Gastrocnemius medialis (tissue), 4 donors: ENCODE measurements at regions not wholly inside any gene's neighbourhood (a gene's known extent, or its start where the extent isn't known, plus 50 kb on each side); places are given as distances from the start of the nearest gene placed in this dataset.

Experiments
- ATAC-seq, 2 donors: fragments of 150-250 bp; one replicate each; pipeline ENCODE4 v1.9.1; 2016
- DNase-seq, 2 donors: peaks; one replicate each; pipeline ENCODE4 v3.0.0-alpha.2; 2019
- H3K27ac ChIP-seq, 4 donors: fragments of 200-600 bp; sonication (generic); 1 replicate in 1 of 4; 2 replicates in 3 of 4; pipeline ENCODE4 v1.5.1; 2016 to 2018; ENCODE audit warnings: mild to moderate bottlenecking in 2 of 4, moderate library complexity in 1 of 4
- H3K27me3 ChIP-seq, 3 donors: fragments of 200-600 bp; sonication (generic) in 2 of 3; 1 replicate in 1 of 3; 2 replicates in 2 of 3; pipeline versions ENCODE4 v1.5.1 to v1.6.0; 2016 to 2019; ENCODE audit warnings: mild to moderate bottlenecking in 1 of 3, moderate library complexity in 1 of 3
- H3K36me3 ChIP-seq, 2 donors: fragments of 200-600 bp; sonication (generic) in 1 of 2; one replicate each; pipeline ENCODE4 v1.5.1; 2017 to 2018
- H3K4me1 ChIP-seq, 2 donors: fragments of 200-600 bp; sonication (generic) in 1 of 2; one replicate each; pipeline ENCODE4 v1.5.1; 2016 to 2017; ENCODE audit warnings: mild to moderate bottlenecking in 2 of 2
- H3K4me3 ChIP-seq, 4 donors: fragments of 200-600 bp; sonication (generic) in 3 of 4; 1 replicate in 1 of 4; 2 replicates in 3 of 4; pipeline ENCODE4 v1.5.1; 2016 to 2019; ENCODE audit warnings: mild to moderate bottlenecking in 2 of 4
- H3K9me3 ChIP-seq, 3 donors: fragments of 200-600 bp; sonication (generic) in 2 of 3; 1 replicate in 1 of 3; 2 replicates in 2 of 3; pipeline ENCODE4 v1.5.1; 2016 to 2019
- POLR2A ChIP-seq, 2 donors: fragments of 450-650 bp; IDR thresholded peaks; one replicate each; pipeline ENCODE4 v1.6.1; 2017; ENCODE audit warnings: antibody characterized with exemption in 2 of 2, mild to moderate bottlenecking in 2 of 2, moderate library complexity in 2 of 2
- in situ Hi-C, 4 donors: fragments of 200-750 bp; cut with MboI; loops; one replicate each; pipeline versions ENCODE4 v1.15.0 to v1.8.0; 2017; ENCODE audit warnings: low sequenced_read_pairs in 4 of 4
- intact Hi-C: fragments of 100-400 bp; cut with DNase I; formaldehyde crosslinking; loops from one replicate; pipeline ENCODE4 v1.15.1; 2023; ENCODE audit warnings: low total_unique reads
- TF ChIP-seq, protein P1 (sequence below), 5 experiments: fragments of 450-650 bp in 3 of 5; fragments of 200-600 bp in 2 of 5; sonication (generic) in 2 of 5; IDR thresholded peaks in 4 of 5; conservative IDR thresholded peaks in 1 of 5; 1 replicate in 4 of 5; 2 replicates in 1 of 5; pipeline ENCODE4 v1.5.1; 2016 to 2019; ENCODE audit warnings: antibody characterized with exemption in 5 of 5, mild to moderate bottlenecking in 3 of 5, moderate library complexity in 3 of 5

DNA sequence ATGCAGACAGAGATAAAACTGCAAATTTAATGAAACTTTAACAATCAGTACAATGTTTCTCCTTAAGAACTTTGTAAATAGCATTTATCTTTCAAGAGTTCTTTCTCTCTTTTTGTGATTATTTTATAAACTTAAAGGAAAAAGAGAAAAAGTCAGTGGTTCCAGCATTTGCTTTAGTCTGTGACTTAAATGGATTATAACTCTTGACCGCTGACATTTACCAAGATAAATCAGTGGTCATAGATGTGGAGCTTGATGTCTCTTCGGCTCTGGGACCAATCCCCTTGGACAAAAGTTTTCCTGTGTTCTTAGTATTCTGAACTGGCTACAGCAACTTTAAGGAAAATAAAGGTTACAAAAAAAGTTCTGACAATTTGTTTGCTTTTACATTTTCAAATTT is 162.6 kb downstream of the TM9SF2 start:
- intact Hi-C loops = no loop called here
- no peaks in the 10 kb centered on the region for H3K4me1 ChIP-seq
- H3K27ac ChIP-seq = no peak overlapping the region
- TF ChIP-seq POLR2A (IDR thresholded peaks at IDR 0.05) = no peak
- TF ChIP-seq, protein P1, sequence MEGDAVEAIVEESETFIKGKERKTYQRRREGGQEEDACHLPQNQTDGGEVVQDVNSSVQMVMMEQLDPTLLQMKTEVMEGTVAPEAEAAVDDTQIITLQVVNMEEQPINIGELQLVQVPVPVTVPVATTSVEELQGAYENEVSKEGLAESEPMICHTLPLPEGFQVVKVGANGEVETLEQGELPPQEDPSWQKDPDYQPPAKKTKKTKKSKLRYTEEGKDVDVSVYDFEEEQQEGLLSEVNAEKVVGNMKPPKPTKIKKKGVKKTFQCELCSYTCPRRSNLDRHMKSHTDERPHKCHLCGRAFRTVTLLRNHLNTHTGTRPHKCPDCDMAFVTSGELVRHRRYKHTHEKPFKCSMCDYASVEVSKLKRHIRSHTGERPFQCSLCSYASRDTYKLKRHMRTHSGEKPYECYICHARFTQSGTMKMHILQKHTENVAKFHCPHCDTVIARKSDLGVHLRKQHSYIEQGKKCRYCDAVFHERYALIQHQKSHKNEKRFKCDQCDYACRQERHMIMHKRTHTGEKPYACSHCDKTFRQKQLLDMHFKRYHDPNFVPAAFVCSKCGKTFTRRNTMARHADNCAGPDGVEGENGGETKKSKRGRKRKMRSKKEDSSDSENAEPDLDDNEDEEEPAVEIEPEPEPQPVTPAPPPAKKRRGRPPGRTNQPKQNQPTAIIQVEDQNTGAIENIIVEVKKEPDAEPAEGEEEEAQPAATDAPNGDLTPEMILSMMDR (IDR thresholded peaks at IDR 0.05 in 4 of 5, conservative IDR thresholded peaks at IDR 0.05 in 1 of 5) = no peak
- ATAC-seq (no peak), DNase-seq (no peak)
- no peaks in the 10 kb centered on the region for H3K36me3 ChIP-seq
- H3K27me3 ChIP-seq = no peaks in the 10 kb centered on the region
- in situ Hi-C loops = loop anchor here in 2 of 4 donors (25.0 kb wide), 2 partner anchors 573 to 848 kb away; no protein-coding TSS in a partner anchor
- no peak overlapping the region for H3K4me3 ChIP-seq
- H3K9me3 ChIP-seq = no peaks in the 10 kb centered on the region

- no peak overlapping the region for H3K4me3 ChIP-seq
- H3K9me3 ChIP-seq = no peaks in the 10 kb centered on the region
- intact Hi-C loops = no loop called here
- in situ Hi-C loops = loop anchor here in 2 of 4 donors (25.0 kb wide), 2 partner anchors 574 to 849 kb away; no protein-coding TSS in a partner anchor
- no peak overlapping the region for H3K27ac ChIP-seq
- no peak for ATAC-seq
- H3K36me3 ChIP-seq = no peaks in the 10 kb centered on the region
- TF ChIP-seq POLR2A (IDR thresholded peaks at IDR 0.05) = no peak
- TF ChIP-seq, protein P1 (IDR thresholded peaks at IDR 0.05 in 4 of 5, conservative IDR thresholded peaks at IDR 0.05 in 1 of 5) = no peak
- H3K27me3 ChIP-seq = no peaks in the 10 kb centered on the region
- H3K4me1 ChIP-seq = no peaks in the 10 kb centered on the region
- no peak for DNase-seq
These were observed 162.0 kb downstream of the TM9SF2 start for GRCh38 chr13:99663185-99663825.

DNA sequence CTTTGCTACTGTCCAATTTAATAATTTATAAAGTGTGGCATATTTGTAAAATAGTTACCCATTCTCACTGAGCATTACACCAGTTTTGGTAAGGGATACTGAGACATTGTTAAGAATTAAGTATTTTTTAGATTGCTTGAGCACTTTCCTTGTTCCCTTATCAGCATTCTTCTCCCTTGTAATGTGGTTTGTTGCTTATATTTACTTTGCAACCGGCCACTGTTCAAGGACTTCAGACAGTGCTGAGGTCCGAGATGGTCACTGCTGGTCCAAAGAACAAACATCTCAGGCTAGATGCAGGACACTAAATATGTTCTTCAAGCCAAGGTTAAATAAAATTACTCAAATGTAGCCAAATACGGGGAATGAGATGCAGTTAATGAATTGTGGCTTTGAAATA is 161.4 kb downstream of the TM9SF2 start:
- intact Hi-C loops (no loop called here), in situ Hi-C loops (loop anchor here in 2 of 4 donors (25.0 kb wide), 2 partner anchors 575 to 850 kb away; no protein-coding TSS in a partner anchor)
- Histone ChIP-seq H3K4me3 (no peak overlapping the region), H3K27me3 (no peaks in the 10 kb centered on the region), H3K9me3 (no peaks in the 10 kb centered on the region), H3K27ac (no peak overlapping the region), H3K36me3 (no peaks in the 10 kb centered on the region), H3K4me1 (no peaks in the 10 kb centered on the region)
- TF ChIP-seq, protein P1 (IDR thresholded peaks at IDR 0.05 in 4 of 5, conservative IDR thresholded peaks at IDR 0.05 in 1 of 5) = no peak
- no peak for TF ChIP-seq POLR2A (IDR thresholded peaks at IDR 0.05)
- ATAC-seq (no peak), DNase-seq (no peak)

GRCh38 chr13:99661791-99662190 is 160.5 kb downstream of the TM9SF2 start:
- DNase-seq (no peak), ATAC-seq (no peak)
- Histone ChIP-seq H3K27me3 (no peaks in the 10 kb centered on the region), H3K4me1 (no peaks in the 10 kb centered on the region), H3K36me3 (no peaks in the 10 kb centered on the region), H3K27ac (no peak overlapping the region), H3K4me3 (no peak overlapping the region), H3K9me3 (no peaks in the 10 kb centered on the region)
- in situ Hi-C loops (loop anchor here in 2 of 4 donors (25.0 kb wide), 2 partner anchors 576 to 851 kb away; no protein-coding TSS in a partner anchor), intact Hi-C loops (no loop called here)
- TF ChIP-seq POLR2A (IDR thresholded peaks at IDR 0.05) = no peak
- TF ChIP-seq, protein P1 (IDR thresholded peaks at IDR 0.05 in 4 of 5, conservative IDR thresholded peaks at IDR 0.05 in 1 of 5) = no peak
